ENCODE measurements at regions not wholly inside any gene's neighbourhood (a gene's known extent, or its start where the extent isn't known, plus 50 kb on each side); places are given as distances from the start of the nearest gene placed in this dataset.

GRCh38 chr5:32953694-32954093 lies 242.6 kb downstream of the NPR3 start:
- intact Hi-C loops (cut with DNase I; ENCODE audit: low total_unique reads): no loop called here
- no peaks in the 10 kb centered on the region for H3K36me3 ChIP-seq (ENCODE audit: low read depth, missing control alignments)
- TF ChIP-seq POLR2A (IDR thresholded peaks at IDR 0.05): no peak
- TF ChIP-seq, protein P1, sequence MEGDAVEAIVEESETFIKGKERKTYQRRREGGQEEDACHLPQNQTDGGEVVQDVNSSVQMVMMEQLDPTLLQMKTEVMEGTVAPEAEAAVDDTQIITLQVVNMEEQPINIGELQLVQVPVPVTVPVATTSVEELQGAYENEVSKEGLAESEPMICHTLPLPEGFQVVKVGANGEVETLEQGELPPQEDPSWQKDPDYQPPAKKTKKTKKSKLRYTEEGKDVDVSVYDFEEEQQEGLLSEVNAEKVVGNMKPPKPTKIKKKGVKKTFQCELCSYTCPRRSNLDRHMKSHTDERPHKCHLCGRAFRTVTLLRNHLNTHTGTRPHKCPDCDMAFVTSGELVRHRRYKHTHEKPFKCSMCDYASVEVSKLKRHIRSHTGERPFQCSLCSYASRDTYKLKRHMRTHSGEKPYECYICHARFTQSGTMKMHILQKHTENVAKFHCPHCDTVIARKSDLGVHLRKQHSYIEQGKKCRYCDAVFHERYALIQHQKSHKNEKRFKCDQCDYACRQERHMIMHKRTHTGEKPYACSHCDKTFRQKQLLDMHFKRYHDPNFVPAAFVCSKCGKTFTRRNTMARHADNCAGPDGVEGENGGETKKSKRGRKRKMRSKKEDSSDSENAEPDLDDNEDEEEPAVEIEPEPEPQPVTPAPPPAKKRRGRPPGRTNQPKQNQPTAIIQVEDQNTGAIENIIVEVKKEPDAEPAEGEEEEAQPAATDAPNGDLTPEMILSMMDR (IDR thresholded peaks at IDR 0.05): no peak
- no peaks in the 10 kb centered on the region for H3K9me3 ChIP-seq
- H3K4me3 ChIP-seq: no peak overlapping the region
- DNase-seq: no peak
- H3K4me1 ChIP-seq: no peaks in the 10 kb centered on the region
- 80 to 87% methylated on average over 1 of the region's 1 CpG for WGBS, 2 donors
- no peaks in the 10 kb centered on the region for H3K27me3 ChIP-seq
- no peak overlapping the region for H3K27ac ChIP-seq

- WGBS, 2 donors: 23 to 38% methylated on average over 1 of the region's 1 CpG
- Histone ChIP-seq H3K4me1 (no peaks in the 10 kb centered on the region), H3K9me3 (no peaks in the 10 kb centered on the region), H3K27me3 (no peaks in the 10 kb centered on the region), H3K27ac (no peak overlapping the region), H3K4me3 (no peak overlapping the region), H3K36me3 (ENCODE audit: low read depth, missing control alignments) (no peaks in the 10 kb centered on the region)
- DNase-seq: peak; percentile 31
- intact Hi-C loops (cut with DNase I; ENCODE audit: low total_unique reads): no loop called here
- TF ChIP-seq POLR2A (IDR thresholded peaks at IDR 0.05): no peak
- TF ChIP-seq, protein P1 (IDR thresholded peaks at IDR 0.05): no peak
Observed at GRCh38 chr5:32955814-32956213, 244.7 kb downstream of the NPR3 start.

DNA sequence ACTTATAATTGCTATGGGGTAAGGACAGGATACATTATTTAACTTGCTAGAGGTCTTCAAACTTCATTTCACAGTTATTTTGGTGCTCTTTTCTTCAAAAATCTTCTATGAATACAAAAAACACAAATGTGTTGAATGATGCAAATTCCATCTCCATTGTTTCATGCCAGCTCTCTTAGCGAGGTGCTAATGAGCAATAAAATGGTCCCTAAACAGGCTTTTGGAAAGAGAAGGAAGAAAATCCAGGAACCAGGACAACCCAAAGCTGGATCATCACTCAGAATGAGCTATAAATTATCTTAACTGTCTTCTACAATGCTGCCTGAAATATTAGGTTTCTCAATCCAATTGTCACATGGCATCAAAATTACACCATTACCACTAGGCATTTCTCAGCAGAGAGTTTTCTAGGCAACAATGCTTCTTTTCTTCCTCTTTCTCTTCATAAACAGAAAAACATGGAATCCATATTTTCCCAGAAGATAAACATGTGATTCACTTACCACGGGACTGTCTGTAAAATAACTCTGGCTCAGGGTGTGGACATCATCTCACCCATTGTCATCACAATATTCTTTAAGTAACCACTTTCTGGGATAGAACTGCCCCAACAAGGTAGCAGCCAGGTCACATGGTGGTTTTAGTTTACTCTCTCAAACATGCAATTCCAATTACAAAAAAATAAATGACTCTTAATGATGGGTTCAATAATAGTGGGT lies 249.4 kb downstream of the NPR3 start:
- Histone ChIP-seq H3K4me3 (no peak overlapping the region), H3K4me1 (no peaks in the 10 kb centered on the region), H3K27ac (no peak overlapping the region), H3K27me3 (no peaks in the 10 kb centered on the region), H3K9me3 (no peaks in the 10 kb centered on the region), H3K36me3 (ENCODE audit: low read depth, missing control alignments) (no peaks in the 10 kb centered on the region)
- intact Hi-C loops (cut with DNase I; ENCODE audit: low total_unique reads): no loop called here
- no peak for DNase-seq
- WGBS, 2 donors: 60 to 72% methylated on average over 2 of the region's 2 CpGs
- TF ChIP-seq, protein P1 (IDR thresholded peaks at IDR 0.05): no peak
- no peak for TF ChIP-seq POLR2A (IDR thresholded peaks at IDR 0.05)

DNA sequence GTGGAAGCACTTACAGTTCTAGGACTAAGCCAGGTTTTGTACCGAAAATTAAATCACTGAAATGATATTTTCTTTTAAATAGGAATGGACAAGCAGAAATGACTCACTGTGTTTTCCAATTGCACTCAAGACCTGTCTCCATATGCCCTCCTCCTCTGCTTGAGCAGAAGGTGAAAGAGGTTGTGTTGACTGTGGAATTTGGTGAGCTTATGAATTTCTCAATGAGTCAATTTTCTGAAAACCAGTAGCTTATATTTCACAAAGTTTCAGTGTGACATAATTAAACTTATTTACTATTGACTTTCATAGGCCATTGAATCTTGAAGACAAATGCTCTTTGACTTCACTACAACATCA lies 249.9 kb downstream of the NPR3 start:
- WGBS, 2 donors: 65 to 77% methylated on average over 1 of the region's 1 CpG
- H3K36me3 ChIP-seq (ENCODE audit: low read depth, missing control alignments): no peaks in the 10 kb centered on the region
- no peaks in the 10 kb centered on the region for H3K9me3 ChIP-seq
- no peaks in the 10 kb centered on the region for H3K4me1 ChIP-seq
- no peak overlapping the region for H3K4me3 ChIP-seq
- no peak overlapping the region for H3K27ac ChIP-seq
- intact Hi-C loops (cut with DNase I; ENCODE audit: low total_unique reads): no loop called here
- DNase-seq: no peak
- H3K27me3 ChIP-seq: no peaks in the 10 kb centered on the region
- TF ChIP-seq, protein P1 (IDR thresholded peaks at IDR 0.05): no peak
- TF ChIP-seq POLR2A (IDR thresholded peaks at IDR 0.05): no peak

GRCh38 chr5:32964261-32964660 lies 253.1 kb downstream of the NPR3 start:
- no peak overlapping the region for H3K27ac ChIP-seq
- no peaks in the 10 kb centered on the region for H3K36me3 ChIP-seq (ENCODE audit: low read depth, missing control alignments)
- H3K9me3 ChIP-seq: no peaks in the 10 kb centered on the region
- H3K4me3 ChIP-seq: no peak overlapping the region
- no peak for DNase-seq
- no peaks in the 10 kb centered on the region for H3K4me1 ChIP-seq
- intact Hi-C loops (cut with DNase I; ENCODE audit: low total_unique reads): no loop called here
- TF ChIP-seq, protein P1 (IDR thresholded peaks at IDR 0.05): no peak
- no peak for TF ChIP-seq POLR2A (IDR thresholded peaks at IDR 0.05)
- WGBS, 2 donors: 40 to 58% methylated on average over 3 of the region's 3 CpGs
- H3K27me3 ChIP-seq: no peaks in the 10 kb centered on the region
